SK-N-SH treated with all-trans-retinoic acid at 6 μM for 48 hours (cell line): ENCODE measurements at regions not wholly inside any gene's neighbourhood (a gene's known extent, or its start where the extent isn't known, plus 50 kb on each side); places are given as distances from the start of the nearest gene placed in this dataset.

ENCODE experiments used
- BACH2 ChIP-seq: fragments of 250-450 bp; sonication (Bioruptor Pico); IDR thresholded peaks from 2 replicates; pipeline ENCODE4 v1.9.0; 2021; ENCODE audit warnings: mild to moderate bottlenecking, borderline replicate concordance
- CREB5 ChIP-seq: fragments of 250-450 bp; sonication (Bioruptor Pico); IDR thresholded peaks from 2 replicates; pipeline ENCODE4 v1.5.1; 2020; ENCODE audit warnings: low read depth, mild to moderate bottlenecking, moderate library complexity
- PATZ1 ChIP-seq: fragments of 250-450 bp; sonication (Bioruptor Pico); IDR thresholded peaks from 2 replicates; pipeline ENCODE4 v1.8.0; 2020; ENCODE audit warnings: mild to moderate bottlenecking, moderate library complexity, borderline replicate concordance
- PPARA ChIP-seq: fragments of 250-450 bp; sonication (Bioruptor Pico); IDR thresholded peaks from 2 replicates; pipeline ENCODE4 v1.5.0; 2020; ENCODE audit warnings: mild to moderate bottlenecking, borderline replicate concordance
- RARB ChIP-seq: fragments of 250-450 bp; sonication (Bioruptor Pico); IDR thresholded peaks from 2 replicates; pipeline ENCODE4 v1.8.0; 2021; ENCODE audit warnings: mild to moderate bottlenecking, moderate library complexity
- ZC3H10 ChIP-seq: fragments of 250-450 bp; sonication (Bioruptor Pico); IDR thresholded peaks from 2 replicates; pipeline ENCODE4 v1.5.1; 2021; ENCODE audit warnings: mild to moderate bottlenecking, moderate library complexity
- ZFP30 ChIP-seq: fragments of 450-650 bp; formaldehyde crosslinking; IDR thresholded peaks from 2 replicates; pipeline ENCODE4 v1.5.0; 2022; ENCODE audit warnings: mild to moderate bottlenecking, moderate library complexity
- ZNF70 ChIP-seq: fragments of 450-650 bp; formaldehyde crosslinking; IDR thresholded peaks from 2 replicates; pipeline ENCODE4 v1.5.0; 2020; ENCODE audit warnings: mild to moderate bottlenecking, moderate library complexity
- TF ChIP-seq, protein P1 (sequence below): fragments of 250-450 bp; sonication (Bioruptor Pico); IDR thresholded peaks from 2 replicates; pipeline ENCODE4 v1.8.0; 2021; ENCODE audit warnings: low read depth, mild to moderate bottlenecking, moderate library complexity, borderline replicate concordance
- TF ChIP-seq, protein P2 (sequence below): fragments of 250-450 bp; sonication (Bioruptor Pico); IDR thresholded peaks from 2 replicates; pipeline ENCODE4 v1.5.0; 2020; ENCODE audit warnings: mild to moderate bottlenecking, moderate library complexity

DNA sequence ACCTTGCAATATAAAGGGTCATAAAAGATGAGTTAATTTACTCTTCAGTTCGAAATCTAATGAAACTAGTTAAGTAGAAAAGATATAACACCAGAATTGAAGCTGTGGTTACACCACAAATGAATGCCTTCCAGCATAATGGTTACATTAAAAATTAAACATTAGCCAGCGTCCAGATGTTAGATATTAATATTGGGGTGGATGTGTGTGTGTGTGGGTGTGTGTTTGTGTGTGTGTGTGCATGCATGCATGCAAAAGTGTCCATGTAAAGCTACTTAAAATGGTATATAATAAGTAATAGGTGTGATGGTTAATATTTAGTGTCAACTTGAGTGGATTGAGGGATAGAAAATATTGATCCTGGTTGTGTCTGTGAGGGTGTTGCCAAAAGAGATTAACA lies 170.4 kb upstream of the FN1 start:
- TF ChIP-seq ZFP30 (CRISPR knock-in tag) (no peak), PPARA (no peak), PATZ1 (no peak), RARB (CRISPR knock-in tag) (no peak), ZC3H10 (no peak), CREB5 (CRISPR knock-in tag) (no peak), BACH2 (CRISPR knock-in tag) (no peak), ZNF70 (no peak)
- TF ChIP-seq, protein P1, sequence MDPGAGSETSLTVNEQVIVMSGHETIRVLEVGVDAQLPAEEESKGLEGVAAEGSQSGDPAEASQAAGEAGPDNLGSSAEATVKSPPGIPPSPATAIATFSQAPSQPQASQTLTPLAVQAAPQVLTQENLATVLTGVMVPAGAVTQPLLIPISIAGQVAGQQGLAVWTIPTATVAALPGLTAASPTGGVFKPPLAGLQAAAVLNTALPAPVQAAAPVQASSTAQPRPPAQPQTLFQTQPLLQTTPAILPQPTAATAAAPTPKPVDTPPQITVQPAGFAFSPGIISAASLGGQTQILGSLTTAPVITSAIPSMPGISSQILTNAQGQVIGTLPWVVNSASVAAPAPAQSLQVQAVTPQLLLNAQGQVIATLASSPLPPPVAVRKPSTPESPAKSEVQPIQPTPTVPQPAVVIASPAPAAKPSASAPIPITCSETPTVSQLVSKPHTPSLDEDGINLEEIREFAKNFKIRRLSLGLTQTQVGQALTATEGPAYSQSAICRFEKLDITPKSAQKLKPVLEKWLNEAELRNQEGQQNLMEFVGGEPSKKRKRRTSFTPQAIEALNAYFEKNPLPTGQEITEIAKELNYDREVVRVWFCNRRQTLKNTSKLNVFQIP = no peak
- TF ChIP-seq, protein P2, sequence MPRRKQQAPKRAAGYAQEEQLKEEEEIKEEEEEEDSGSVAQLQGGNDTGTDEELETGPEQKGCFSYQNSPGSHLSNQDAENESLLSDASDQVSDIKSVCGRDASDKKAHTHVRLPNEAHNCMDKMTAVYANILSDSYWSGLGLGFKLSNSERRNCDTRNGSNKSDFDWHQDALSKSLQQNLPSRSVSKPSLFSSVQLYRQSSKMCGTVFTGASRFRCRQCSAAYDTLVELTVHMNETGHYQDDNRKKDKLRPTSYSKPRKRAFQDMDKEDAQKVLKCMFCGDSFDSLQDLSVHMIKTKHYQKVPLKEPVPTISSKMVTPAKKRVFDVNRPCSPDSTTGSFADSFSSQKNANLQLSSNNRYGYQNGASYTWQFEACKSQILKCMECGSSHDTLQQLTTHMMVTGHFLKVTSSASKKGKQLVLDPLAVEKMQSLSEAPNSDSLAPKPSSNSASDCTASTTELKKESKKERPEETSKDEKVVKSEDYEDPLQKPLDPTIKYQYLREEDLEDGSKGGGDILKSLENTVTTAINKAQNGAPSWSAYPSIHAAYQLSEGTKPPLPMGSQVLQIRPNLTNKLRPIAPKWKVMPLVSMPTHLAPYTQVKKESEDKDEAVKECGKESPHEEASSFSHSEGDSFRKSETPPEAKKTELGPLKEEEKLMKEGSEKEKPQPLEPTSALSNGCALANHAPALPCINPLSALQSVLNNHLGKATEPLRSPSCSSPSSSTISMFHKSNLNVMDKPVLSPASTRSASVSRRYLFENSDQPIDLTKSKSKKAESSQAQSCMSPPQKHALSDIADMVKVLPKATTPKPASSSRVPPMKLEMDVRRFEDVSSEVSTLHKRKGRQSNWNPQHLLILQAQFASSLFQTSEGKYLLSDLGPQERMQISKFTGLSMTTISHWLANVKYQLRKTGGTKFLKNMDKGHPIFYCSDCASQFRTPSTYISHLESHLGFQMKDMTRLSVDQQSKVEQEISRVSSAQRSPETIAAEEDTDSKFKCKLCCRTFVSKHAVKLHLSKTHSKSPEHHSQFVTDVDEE (CRISPR knock-in tag) = no peak
